ENCODE measurements at regions not wholly inside any gene's neighbourhood (a gene's known extent, or its start where the extent isn't known, plus 50 kb on each side); places are given as distances from the start of the nearest gene placed in this dataset.

DNA sequence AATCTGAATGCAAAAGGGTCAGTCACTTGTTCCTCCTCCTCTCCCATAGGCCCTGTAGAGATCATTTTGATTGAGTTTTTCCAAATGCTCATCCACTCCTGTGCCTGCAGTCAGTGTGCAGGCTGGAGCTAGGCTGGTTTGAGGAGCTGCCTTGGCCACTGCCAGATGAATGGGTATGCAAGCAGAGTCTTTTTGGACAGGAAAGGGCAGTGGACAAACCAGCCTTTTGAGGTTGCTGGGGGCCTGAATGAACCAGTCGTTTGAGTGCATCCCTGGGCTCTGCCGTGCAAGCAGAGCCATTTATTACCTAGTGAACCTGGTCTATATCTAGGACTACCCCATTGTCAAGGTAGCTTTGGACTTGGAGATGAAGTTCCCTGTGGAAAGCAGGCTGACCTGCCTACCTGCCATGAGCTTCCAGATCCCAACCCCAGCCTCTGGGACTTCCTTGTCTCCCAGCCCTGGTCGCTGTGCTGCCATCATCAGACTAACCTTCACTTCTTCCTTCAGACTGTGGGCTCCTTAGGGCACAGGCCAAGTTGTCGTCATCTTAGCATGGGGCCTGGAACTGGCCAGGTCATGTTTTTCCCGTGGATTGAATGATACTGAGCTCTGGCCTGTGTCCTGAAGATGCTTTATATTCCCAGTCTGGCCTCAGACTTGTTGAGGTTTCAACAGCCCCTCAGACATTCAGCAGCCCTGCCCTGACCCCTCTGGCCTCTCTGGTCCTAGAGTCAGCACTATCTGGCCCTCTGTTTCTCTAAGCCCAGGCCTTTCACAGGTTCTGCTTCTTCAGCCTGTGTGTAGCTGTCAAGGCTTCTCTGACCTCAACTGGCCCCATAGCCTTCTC lies 55.5 kb upstream of the PRR23C start:
- Histone ChIP-seq H3K4me3 (ENCODE audit: low read depth, low read length, poor library complexity, severe bottlenecking) (no peak overlapping the region), H2AFZ (ENCODE audit: low read length) (no peak overlapping the region), H3K4me1 (ENCODE audit: insufficient read depth, low read length, severe bottlenecking) (no peaks in the 10 kb centered on the region), H3K9me3 (ENCODE audit: low read length) (no peaks in the 10 kb centered on the region), H3K79me2 (ENCODE audit: insufficient read depth, low read length) (no peaks in the 10 kb centered on the region), H3K27me3 (ENCODE audit: insufficient read depth, low read length) (no peaks in the 10 kb centered on the region), H3K9me2 (ENCODE audit: low read depth, low read length) (no peaks in the 10 kb centered on the region), H3F3A (ENCODE audit: insufficient read depth, low read length) (no peaks in the 10 kb centered on the region), H3K9ac (ENCODE audit: low read length) (no peak overlapping the region), H3K4me2 (ENCODE audit: low read length) (no peak overlapping the region), H3K27ac (ENCODE audit: low read depth, low read length, poor library complexity, severe bottlenecking) (no peak overlapping the region), H3K36me3 (ENCODE audit: insufficient read depth, low read length) (no peaks in the 10 kb centered on the region), H4K20me1 (ENCODE audit: insufficient read depth, low read length) (no peaks in the 10 kb centered on the region)
- TF ChIP-seq EZH2 (IDR thresholded peaks at IDR 0.05; ENCODE audit: borderline replicate concordance, low read length), result no peak
- TF ChIP-seq CTCF (IDR thresholded peaks at IDR 0.05; ENCODE audit: low read length), result no peak

- Histone ChIP-seq H3K27me3 (ENCODE audit: insufficient read depth, low read length) (no peaks in the 10 kb centered on the region), H2AFZ (ENCODE audit: low read length) (no peak overlapping the region), H4K20me1 (ENCODE audit: insufficient read depth, low read length) (no peaks in the 10 kb centered on the region), H3K9me2 (ENCODE audit: low read depth, low read length) (no peaks in the 10 kb centered on the region), H3K9ac (ENCODE audit: low read length) (no peak overlapping the region), H3K27ac (ENCODE audit: low read depth, low read length, poor library complexity, severe bottlenecking) (no peak overlapping the region), H3K4me1 (ENCODE audit: insufficient read depth, low read length, severe bottlenecking) (no peaks in the 10 kb centered on the region), H3K36me3 (ENCODE audit: insufficient read depth, low read length) (no peaks in the 10 kb centered on the region), H3K4me2 (ENCODE audit: low read length) (no peak overlapping the region), H3K79me2 (ENCODE audit: insufficient read depth, low read length) (no peaks in the 10 kb centered on the region), H3K4me3 (ENCODE audit: low read depth, low read length, poor library complexity, severe bottlenecking) (no peak overlapping the region), H3K9me3 (ENCODE audit: low read length) (no peaks in the 10 kb centered on the region), H3F3A (ENCODE audit: insufficient read depth, low read length) (no peaks in the 10 kb centered on the region)
- no peak for TF ChIP-seq CTCF (IDR thresholded peaks at IDR 0.05; ENCODE audit: low read length)
- no peak for TF ChIP-seq EZH2 (IDR thresholded peaks at IDR 0.05; ENCODE audit: borderline replicate concordance, low read length)
Observed at GRCh38 chr3:139100821-139101220, 56.1 kb upstream of the PRR23C start.

DNA sequence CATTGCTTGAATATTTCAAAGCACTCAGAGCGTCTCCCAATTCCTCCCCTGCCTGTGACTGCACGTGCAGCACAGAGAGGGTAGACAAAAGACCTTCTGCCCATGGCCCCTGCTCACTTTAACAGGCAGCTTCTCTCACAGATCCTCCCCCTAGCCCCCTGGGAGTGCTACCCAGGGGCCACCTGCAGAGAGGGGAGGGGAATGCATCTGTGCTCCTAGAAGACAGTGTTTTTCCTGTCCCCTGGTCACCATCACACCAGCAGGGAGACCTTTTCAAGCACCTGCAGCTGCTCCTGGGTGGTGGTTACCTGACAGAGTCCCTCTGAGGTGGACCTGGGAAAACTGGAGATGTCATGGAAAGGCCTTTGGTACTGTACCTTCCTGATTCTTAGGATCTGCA lies 56.7 kb upstream of the PRR23C start:
- Histone ChIP-seq H3K27ac (ENCODE audit: low read depth, low read length, poor library complexity, severe bottlenecking) (no peak overlapping the region), H2AFZ (ENCODE audit: low read length) (no peak overlapping the region), H3K4me1 (ENCODE audit: insufficient read depth, low read length, severe bottlenecking) (no peaks in the 10 kb centered on the region), H3K9me3 (ENCODE audit: low read length) (no peaks in the 10 kb centered on the region), H3F3A (ENCODE audit: insufficient read depth, low read length) (no peaks in the 10 kb centered on the region), H4K20me1 (ENCODE audit: insufficient read depth, low read length) (no peaks in the 10 kb centered on the region), H3K36me3 (ENCODE audit: insufficient read depth, low read length) (no peaks in the 10 kb centered on the region), H3K9me2 (ENCODE audit: low read depth, low read length) (no peaks in the 10 kb centered on the region), H3K79me2 (ENCODE audit: insufficient read depth, low read length) (no peaks in the 10 kb centered on the region), H3K4me2 (ENCODE audit: low read length) (no peak overlapping the region), H3K9ac (ENCODE audit: low read length) (no peak overlapping the region), H3K4me3 (ENCODE audit: low read depth, low read length, poor library complexity, severe bottlenecking) (no peak overlapping the region), H3K27me3 (ENCODE audit: insufficient read depth, low read length) (no peaks in the 10 kb centered on the region)
- TF ChIP-seq CTCF (IDR thresholded peaks at IDR 0.05; ENCODE audit: low read length), result no peak
- no peak for TF ChIP-seq EZH2 (IDR thresholded peaks at IDR 0.05; ENCODE audit: borderline replicate concordance, low read length)
